Medulla oblongata (tissue), 1 donor: ENCODE measurements at regions not wholly inside any gene's neighbourhood (a gene's known extent, or its start where the extent isn't known, plus 50 kb on each side); places are given as distances from the start of the nearest gene placed in this dataset.
A peak's percentile ranks its signal among the peaks of the same experiment; 100 is the strongest.
"Not testable (repeated sequence)": the region's sequence is repeated elsewhere in the genome, so short reads cannot be mapped to it uniquely, and the experiment has no call there.

ENCODE experiments used
- DNase-seq: peaks from one replicate; pipeline ENCODE4 v3.0.0-alpha.2; 2015; ENCODE audit errors: extremely low spot score

DNA sequence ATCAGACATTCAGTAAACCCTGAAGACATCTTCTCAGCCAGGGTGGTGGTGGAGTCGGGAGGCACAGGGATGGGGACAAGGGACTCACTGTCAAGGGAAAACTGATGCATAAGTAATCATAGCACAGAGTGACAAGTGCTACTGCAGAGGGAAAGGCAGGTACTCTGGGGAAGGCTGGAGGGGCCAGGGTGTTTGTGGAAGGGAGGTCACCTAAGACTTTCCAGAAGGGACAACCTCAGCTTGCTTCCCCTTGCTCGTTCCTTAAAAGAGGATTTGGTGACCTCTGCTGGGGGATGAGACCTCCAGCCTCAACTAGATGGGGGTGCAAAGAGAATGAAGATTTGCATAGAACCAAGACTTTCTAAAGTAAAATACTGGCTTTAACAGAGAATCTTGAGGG is 99.5 kb downstream of the SLC4A3 start:
- DNase-seq, result no peak

- DNase-seq, result no peak
Measured at GRCh38 chr2:219727771-219728429, 100.5 kb downstream of the SLC4A3 start.

GRCh38 chr2:219728991-219729487 is 101.6 kb downstream of the SLC4A3 start:
- DNase-seq, result no peak

- DNase-seq, result no peak
Measured at GRCh38 chr2:219731173-219731572, 103.7 kb downstream of the SLC4A3 start.

DNA sequence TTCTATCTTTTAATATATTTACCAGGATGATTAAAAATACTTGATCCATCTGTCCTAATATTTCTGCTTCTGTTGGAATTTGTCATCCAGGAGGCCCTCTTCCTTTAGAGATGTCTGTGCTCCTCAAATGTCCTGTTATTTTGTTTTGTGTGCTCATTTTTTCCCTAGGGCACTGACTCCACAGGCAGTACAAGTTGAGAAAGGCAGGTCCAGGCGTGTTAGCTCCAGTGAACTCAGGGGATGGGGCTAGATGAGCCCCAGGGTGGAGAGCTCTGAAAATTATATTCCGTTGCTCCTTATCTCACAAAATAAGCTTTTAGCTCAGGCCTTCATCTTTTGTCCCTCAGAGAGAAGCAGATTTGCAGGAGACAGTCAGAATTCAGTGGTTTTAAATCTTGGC is 105.7 kb downstream of the SLC4A3 start:
- DNase-seq, result no peak

GRCh38 chr2:219733746-219734145 is 106.3 kb downstream of the SLC4A3 start:
- DNase-seq, result no peak

GRCh38 chr2:219736209-219736608 is 108.8 kb downstream of the SLC4A3 start:
- peak; percentile 66 for DNase-seq

GRCh38 chr2:219737270-219737691 is 109.9 kb downstream of the SLC4A3 start:
- peak; percentile 8 for DNase-seq

DNA sequence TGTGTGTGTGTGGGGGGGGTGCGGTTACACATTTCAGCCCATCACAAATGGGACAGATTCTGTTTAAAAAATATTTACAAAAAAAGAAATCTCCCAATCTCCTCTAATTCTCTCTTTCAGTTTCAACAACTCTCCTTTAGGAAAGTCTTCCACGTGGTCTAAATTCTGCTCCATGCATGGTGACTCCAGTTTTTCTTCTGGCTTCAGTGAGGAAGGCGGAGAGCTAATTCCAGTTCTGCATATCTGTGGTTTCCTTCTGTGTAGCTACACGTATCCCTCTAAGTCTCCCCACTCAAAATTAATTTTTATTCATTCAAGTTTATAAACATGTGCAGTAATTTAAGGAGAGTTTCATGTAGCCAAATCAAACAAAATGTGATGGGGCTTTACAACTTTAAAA is 111.6 kb downstream of the SLC4A3 start:
- no peak for DNase-seq

DNA sequence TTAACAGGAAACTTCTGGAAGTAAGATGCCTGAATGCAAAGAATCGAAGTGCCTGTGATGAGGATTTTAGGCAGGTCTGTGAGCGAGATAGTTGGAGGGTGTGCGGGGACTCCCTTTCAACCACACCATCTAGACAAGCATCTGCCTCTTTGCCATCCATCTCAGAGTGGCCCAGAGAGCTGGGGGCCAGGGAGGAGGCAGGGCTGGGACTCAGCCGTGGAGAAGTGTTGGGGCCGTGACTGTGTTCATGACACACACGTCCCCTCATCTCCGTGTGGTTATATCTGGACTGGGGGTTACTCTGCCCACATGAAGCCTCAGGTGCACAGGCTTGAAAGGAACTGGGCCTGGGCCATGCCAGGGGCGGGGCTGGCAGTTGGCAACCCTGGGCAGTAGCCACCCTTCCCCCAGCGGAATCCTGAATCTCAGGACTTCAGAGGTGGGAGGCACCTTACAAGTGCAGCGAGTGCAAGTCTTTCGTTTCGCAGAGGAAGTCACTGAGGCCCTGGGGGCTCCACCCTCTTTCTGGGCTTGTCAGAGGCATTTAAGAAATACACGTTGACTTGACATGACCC is 112.5 kb downstream of the SLC4A3 start:
- DNase-seq, result no peak

DNA sequence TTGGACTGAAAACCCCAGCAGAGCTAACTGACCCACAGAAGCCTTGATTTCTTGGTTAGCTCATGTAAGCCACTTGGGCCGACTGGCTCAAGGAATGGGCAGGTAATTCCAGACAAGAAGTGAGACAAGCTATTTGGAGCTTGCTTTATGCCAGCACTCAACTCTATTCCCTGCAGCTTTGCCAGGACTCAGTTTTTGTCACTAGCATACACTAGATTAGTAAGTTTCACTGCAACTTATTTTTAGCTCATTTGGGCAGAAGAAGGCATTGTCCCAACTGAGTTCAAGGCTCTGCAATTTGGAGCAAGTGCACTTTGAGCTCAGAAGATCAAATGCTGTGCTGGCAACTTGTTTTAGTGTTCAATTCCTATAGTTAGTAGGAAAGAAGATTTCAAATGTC is 116.1 kb downstream of the SLC4A3 start:
- DNase-seq, result no peak

DNA sequence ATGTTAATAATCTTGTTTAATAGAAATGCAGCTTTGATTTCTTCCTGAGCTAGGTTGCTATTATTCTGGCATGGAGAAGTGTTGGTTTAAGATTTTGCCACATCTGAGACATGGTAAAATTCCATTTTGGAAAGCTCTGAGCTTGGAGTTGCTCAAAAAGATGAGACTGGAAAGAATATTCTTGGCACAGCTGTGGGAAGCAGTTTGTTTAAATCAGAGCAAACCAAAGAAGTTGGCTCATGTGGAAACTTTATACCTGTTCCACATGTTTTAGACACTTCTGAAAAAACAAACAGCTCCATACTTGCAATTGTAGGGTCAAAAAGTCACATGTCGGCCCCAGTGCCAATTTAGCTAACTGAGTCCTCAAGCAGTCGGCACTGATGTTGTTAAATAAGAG is 116.6 kb downstream of the SLC4A3 start:
- no peak for DNase-seq

GRCh38 chr2:219744600-219744999 is 117.2 kb downstream of the SLC4A3 start:
- DNase-seq, result no peak

GRCh38 chr2:219747637-219748036 is 120.2 kb downstream of the SLC4A3 start:
- no peak for DNase-seq

GRCh38 chr2:219748671-219749570 is 121.5 kb downstream of the SLC4A3 start:
- no peak for DNase-seq

DNA sequence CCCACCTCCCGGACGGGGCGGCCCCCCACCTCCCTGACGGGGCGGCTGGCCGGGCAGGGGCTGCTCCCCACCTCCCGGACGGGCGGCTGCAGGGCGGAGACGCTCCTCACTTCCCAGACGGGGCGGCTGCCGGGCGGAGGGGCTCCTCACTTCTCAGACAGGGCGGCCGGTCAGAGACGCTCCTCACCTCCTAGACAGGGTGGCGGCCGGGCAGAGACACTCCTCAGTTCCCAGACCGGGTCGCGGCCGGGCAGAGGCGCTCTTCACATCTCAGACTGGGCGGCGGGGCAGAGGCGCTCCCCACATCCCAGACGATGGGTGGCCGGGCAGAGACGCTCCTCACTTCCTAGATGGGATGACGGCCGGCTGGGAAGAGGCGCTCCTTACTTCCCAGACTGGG is 123.7 kb downstream of the SLC4A3 start:
- not testable (repeated sequence) for DNase-seq

DNA sequence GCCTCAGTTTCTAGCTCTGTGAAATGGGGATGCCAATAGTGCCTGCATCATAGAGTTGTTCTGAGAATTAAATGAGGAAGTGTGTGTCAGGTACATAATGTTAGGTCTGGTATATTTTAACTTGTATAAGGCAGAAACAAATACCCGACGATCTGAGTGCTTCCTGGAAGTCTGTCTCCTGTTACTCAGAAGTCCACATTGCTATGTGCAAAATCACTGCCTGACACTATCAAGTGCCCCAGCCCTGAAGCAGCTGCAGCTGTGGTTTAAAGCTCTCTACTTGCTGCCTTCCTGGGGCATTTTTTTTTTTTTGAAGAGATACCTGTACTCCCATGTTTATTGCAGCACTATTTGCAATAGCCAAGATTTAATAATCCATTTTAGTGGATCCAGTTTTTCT is 125.3 kb downstream of the SLC4A3 start:
- no peak for DNase-seq

DNA sequence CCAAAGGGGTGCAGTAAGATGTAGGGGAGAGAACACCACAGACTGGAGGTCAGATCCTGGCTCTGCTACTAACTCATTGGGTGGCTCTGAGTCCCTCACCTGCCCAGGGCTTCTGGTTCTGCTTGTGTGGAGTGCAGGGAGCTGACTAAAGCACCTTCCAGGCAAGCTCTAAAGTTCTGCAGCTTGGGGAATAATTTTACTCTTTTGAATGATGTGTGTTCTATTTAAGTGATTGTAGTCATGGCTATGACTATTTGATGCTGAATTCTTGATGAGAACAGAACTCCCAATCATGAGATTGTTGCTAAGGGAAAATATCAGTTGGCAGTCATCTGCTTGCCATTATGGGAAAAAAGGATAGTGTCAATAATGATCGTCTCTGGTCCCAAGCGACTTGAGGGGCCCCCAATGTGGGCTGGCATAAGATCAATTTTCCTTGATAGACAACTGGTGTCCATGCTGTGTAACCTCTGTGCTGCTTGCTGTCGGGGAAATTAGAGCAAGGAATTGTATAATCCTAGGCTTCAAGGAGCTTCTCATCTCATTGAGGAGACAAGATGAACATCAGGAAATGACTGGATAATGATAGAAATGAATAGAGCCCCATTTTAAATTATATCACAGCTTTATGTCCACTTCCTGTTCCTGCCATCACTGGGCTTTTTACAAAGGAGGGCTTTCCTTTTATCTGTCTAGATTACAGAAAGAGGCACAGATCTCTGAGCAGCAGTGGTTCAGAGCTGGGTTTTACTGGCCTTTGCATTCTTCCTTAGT is 131.7 kb downstream of the SLC4A3 start:
- no peak for DNase-seq

DNA sequence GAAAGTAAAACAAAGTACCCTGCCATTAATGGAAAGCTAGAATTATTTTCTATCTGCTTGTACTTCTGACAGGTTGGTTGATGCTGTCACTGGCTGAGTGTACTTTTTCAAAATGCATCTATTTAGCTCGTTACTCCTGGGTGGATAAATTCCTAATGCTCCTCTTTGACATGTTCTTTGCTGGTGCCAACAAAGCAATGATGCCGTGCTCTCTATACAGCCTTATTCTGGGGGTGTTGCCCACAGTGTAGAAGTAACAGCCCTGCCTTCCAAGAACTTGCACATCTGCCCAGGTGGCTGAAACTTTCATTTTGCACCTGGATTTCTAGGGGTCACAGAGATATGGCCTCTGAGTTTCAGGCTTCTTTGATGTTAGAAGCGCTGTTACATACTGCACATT is 132.4 kb downstream of the SLC4A3 start:
- DNase-seq, result no peak

- DNase-seq, result no peak
Measured at GRCh38 chr2:219765231-219765911, 137.9 kb downstream of the SLC4A3 start.

DNA sequence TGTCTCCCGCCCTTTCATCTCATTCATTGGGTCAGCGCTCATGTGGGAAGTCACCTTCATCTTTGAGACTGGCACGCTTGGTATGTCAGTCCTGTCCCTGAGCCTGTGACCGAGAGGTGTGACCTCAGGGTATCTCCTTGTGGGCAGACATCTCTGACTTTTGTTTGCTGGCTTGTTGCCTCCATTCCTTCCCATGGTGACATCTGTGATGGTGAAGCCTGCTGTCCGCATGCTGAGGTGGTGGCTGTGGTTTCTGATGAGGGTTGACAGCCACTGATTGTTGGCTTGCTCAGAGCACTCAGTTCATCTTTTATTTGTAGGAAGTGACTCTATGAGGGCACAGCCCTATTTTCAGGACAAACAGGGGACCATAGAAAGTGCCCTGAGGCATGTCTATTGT is 139.2 kb downstream of the SLC4A3 start:
- no peak for DNase-seq
